Fibroblast of lung (primary cell): ENCODE measurements at regions not wholly inside any gene's neighbourhood (a gene's known extent, or its start where the extent isn't known, plus 50 kb on each side); places are given as distances from the start of the nearest gene placed in this dataset.

ENCODE experiments used
- DNase-seq, 2 donors: peaks; one replicate each; pipeline versions ENCODE4 v3.0.0 to v3.0.0-alpha.2; 2010; ENCODE audit warnings: low read depth in 2 of 2
- H2AFZ ChIP-seq: 2 replicates; pipeline ENCODE4 v1.5.1; 2012; ENCODE audit warnings: low read length, control low read depth, inconsistent platforms
- H3K27ac ChIP-seq: 2 replicates; pipeline ENCODE4 v1.5.1; 2011; ENCODE audit warnings: low read length, control low read depth; ENCODE audit not compliant: insufficient read depth
- H3K27me3 ChIP-seq: 2 replicates; pipeline ENCODE4 v1.5.1; 2011; ENCODE audit warnings: mild to moderate bottlenecking, low read length; ENCODE audit not compliant: control insufficient read depth, insufficient read depth
- H3K36me3 ChIP-seq: 2 replicates; pipeline ENCODE4 v1.5.1; 2011; ENCODE audit warnings: low read length; ENCODE audit not compliant: control insufficient read depth, insufficient read depth
- H3K4me1 ChIP-seq: 2 replicates; pipeline ENCODE4 v1.5.1; 2011; ENCODE audit warnings: low read length; ENCODE audit not compliant: control insufficient read depth, insufficient read depth; ENCODE audit errors: extremely low read depth
- H3K4me2 ChIP-seq: 2 replicates; pipeline ENCODE4 v1.5.1; 2011; ENCODE audit warnings: low read length, control low read depth; ENCODE audit not compliant: insufficient read depth; ENCODE audit errors: extremely low read depth
- H3K4me3 ChIP-seq, 4 experiments: fragments of 200-600 bp in 1 of 4; sonication (generic) in 1 of 4; replicated peaks in 1 of 4; 2 replicates each; pipeline ENCODE4 v1.5.1; 2011 to 2016; ENCODE audit warnings: low read length in 4 of 4, low read depth in 3 of 4, mild to moderate bottlenecking in 3 of 4, control low read depth in 2 of 4, inconsistent platforms in 1 of 4, mixed read lengths in 1 of 4; ENCODE audit not compliant: insufficient read depth in 1 of 4; ENCODE audit errors: control extremely low read depth in 1 of 4
- H3K79me2 ChIP-seq: 2 replicates; pipeline ENCODE4 v1.5.1; 2012; ENCODE audit warnings: mild to moderate bottlenecking, low read length, inconsistent platforms; ENCODE audit not compliant: control insufficient read depth, insufficient read depth
- H3K9ac ChIP-seq: 2 replicates; pipeline ENCODE4 v1.5.1; 2011; ENCODE audit warnings: mild to moderate bottlenecking, low read length, control low read depth; ENCODE audit not compliant: insufficient read depth
- H3K9me3 ChIP-seq: 2 replicates; pipeline ENCODE4 v1.5.1; 2012; ENCODE audit warnings: low read depth, low read length; ENCODE audit not compliant: control insufficient read depth, insufficient read depth
- H4K20me1 ChIP-seq: 2 replicates; pipeline ENCODE4 v1.5.1; 2011; ENCODE audit warnings: low read length; ENCODE audit not compliant: control insufficient read depth, insufficient read depth; ENCODE audit errors: extremely low read depth
- CTCF ChIP-seq, 2 donors: IDR thresholded peaks in 1 of 2; conservative IDR thresholded peaks in 1 of 2; 1 replicate in 1 of 2; 2 replicates in 1 of 2; pipeline ENCODE4 v1.5.1; 2011 to 2012; ENCODE audit warnings: low read length in 2 of 2, control low read depth in 1 of 2, inconsistent platforms in 1 of 2, low read depth in 1 of 2, mild to moderate bottlenecking in 1 of 2
- EZH2 ChIP-seq: IDR thresholded peaks from 2 replicates; pipeline ENCODE4 v1.5.1; 2012; ENCODE audit warnings: low read length, control low read depth, mild to moderate bottlenecking; ENCODE audit errors: missing control alignments

GRCh38 chr11:110787680-110788079 lies 75.4 kb upstream of the ARHGAP20 start:
- H3K9ac ChIP-seq: no peak overlapping the region
- no peaks in the 10 kb centered on the region for H3K4me1 ChIP-seq
- H3K36me3 ChIP-seq: no peaks in the 10 kb centered on the region
- no peak overlapping the region for H3K4me3 ChIP-seq
- H3K4me2 ChIP-seq: no peak overlapping the region
- H3K27me3 ChIP-seq: no peaks in the 10 kb centered on the region
- H2AFZ ChIP-seq: no peak overlapping the region
- no peaks in the 10 kb centered on the region for H3K9me3 ChIP-seq
- DNase-seq: no peak
- H3K27ac ChIP-seq: no peak overlapping the region
- no peak for TF ChIP-seq EZH2
- TF ChIP-seq CTCF (conservative IDR thresholded peaks at IDR 0.05 in 1 of 2, IDR thresholded peaks at IDR 0.05 in 1 of 2; ENCODE audit: low read depth in 1 of 2, low read length in 2 of 2): no peak
- no peaks in the 10 kb centered on the region for H4K20me1 ChIP-seq
- no peaks in the 10 kb centered on the region for H3K79me2 ChIP-seq

GRCh38 chr11:110786226-110786902 lies 74.1 kb upstream of the ARHGAP20 start:
- Histone ChIP-seq H3K4me2 (no peak overlapping the region), H4K20me1 (no peaks in the 10 kb centered on the region), H3K36me3 (no peaks in the 10 kb centered on the region), H3K27ac (no peak overlapping the region), H3K4me1 (no peaks in the 10 kb centered on the region), H3K9me3 (no peaks in the 10 kb centered on the region), H3K79me2 (no peaks in the 10 kb centered on the region), H2AFZ (no peak overlapping the region), H3K27me3 (no peaks in the 10 kb centered on the region), H3K9ac (no peak overlapping the region), H3K4me3 (no peak overlapping the region)
- no peak for DNase-seq
- TF ChIP-seq CTCF (conservative IDR thresholded peaks at IDR 0.05 in 1 of 2, IDR thresholded peaks at IDR 0.05 in 1 of 2; ENCODE audit: low read depth in 1 of 2, low read length in 2 of 2) (no peak), EZH2 (no peak)

GRCh38 chr11:110785398-110785797 lies 73.2 kb upstream of the ARHGAP20 start:
- H3K4me2 ChIP-seq: no peak overlapping the region
- TF ChIP-seq CTCF (conservative IDR thresholded peaks at IDR 0.05 in 1 of 2, IDR thresholded peaks at IDR 0.05 in 1 of 2; ENCODE audit: low read depth in 1 of 2, low read length in 2 of 2) (no peak), EZH2 (no peak)
- H3K9me3 ChIP-seq: no peaks in the 10 kb centered on the region
- H3K9ac ChIP-seq: no peak overlapping the region
- H3K4me1 ChIP-seq: no peaks in the 10 kb centered on the region
- H3K79me2 ChIP-seq: no peaks in the 10 kb centered on the region
- DNase-seq: no peak
- H3K4me3 ChIP-seq: no peak overlapping the region
- H3K36me3 ChIP-seq: no peaks in the 10 kb centered on the region
- no peaks in the 10 kb centered on the region for H4K20me1 ChIP-seq
- no peak overlapping the region for H2AFZ ChIP-seq
- H3K27me3 ChIP-seq: no peaks in the 10 kb centered on the region
- no peak overlapping the region for H3K27ac ChIP-seq
